H1 (cell line): ENCODE measurements at regions not wholly inside any gene's neighbourhood (a gene's known extent, or its start where the extent isn't known, plus 50 kb on each side); places are given as distances from the start of the nearest gene placed in this dataset.

Experiments
- CBX8 ChIP-seq: fragments of 300-800, 300-1000 bp; sonication (generic); IDR thresholded peaks from 2 replicates; pipeline ENCODE4 v1.7.1; 2016; ENCODE audit warnings: low read depth, low read length, borderline replicate concordance
- CTBP2 ChIP-seq: IDR thresholded peaks from 2 replicates; pipeline ENCODE4 v1.7.0; 2011; ENCODE audit warnings: borderline replicate concordance, mild to moderate bottlenecking, moderate library complexity, mixed read lengths, low read length; ENCODE audit not compliant: insufficient read depth, insufficient read length
- FOSL1 ChIP-seq: IDR thresholded peaks from 2 replicates; pipeline ENCODE4 v1.6.1; 2011; ENCODE audit warnings: mild to moderate bottlenecking, low read depth, low read length, moderate library complexity; ENCODE audit not compliant: insufficient read depth
- GTF2F1 ChIP-seq: IDR thresholded peaks from 2 replicates; pipeline ENCODE4 v1.6.1; 2012; ENCODE audit warnings: low read depth, low read length, improper control_type of control experiment, borderline replicate concordance
- MAFK ChIP-seq: IDR thresholded peaks from 2 replicates; pipeline ENCODE4 v1.6.1; 2012; ENCODE audit warnings: low read depth, mild to moderate bottlenecking, improper control_type of control experiment, low read length
- POLR2AphosphoS5 ChIP-seq: IDR thresholded peaks from 2 replicates; pipeline ENCODE4 v1.6.1; 2011; ENCODE audit warnings: low read depth, low read length
- TCF12 ChIP-seq: IDR thresholded peaks from 2 replicates; pipeline ENCODE4 v1.6.1; 2011; ENCODE audit warnings: low read depth, mild to moderate bottlenecking, low read length

DNA sequence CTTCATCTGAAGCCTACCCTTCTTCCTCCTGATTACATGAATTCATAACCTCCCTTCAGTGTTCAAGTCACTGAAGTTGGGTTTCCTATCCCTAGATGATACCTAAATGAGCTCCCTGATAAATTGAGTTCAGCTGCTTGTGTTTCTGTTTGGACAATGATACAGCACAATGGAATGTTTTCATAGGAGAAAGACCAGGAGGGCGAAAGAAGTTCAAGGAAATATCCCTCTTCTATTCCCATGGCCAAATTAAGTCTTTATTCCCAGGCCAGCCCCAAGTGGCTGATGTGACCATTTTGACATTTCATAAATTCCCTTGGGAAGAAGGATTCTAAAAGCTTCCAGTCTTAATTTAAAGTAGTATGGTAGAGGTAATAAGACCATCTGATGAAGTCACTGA lies 555.8 kb upstream of the CLINT1 start (continued):
- no peak for TF ChIP-seq TCF12
- TF ChIP-seq FOSL1 = no peak
- TF ChIP-seq MAFK = no peak
- no peak for TF ChIP-seq GTF2F1
- no peak for TF ChIP-seq POLR2AphosphoS5
- no peak for TF ChIP-seq CTBP2
- no peak for TF ChIP-seq CBX8
- TF ChIP-seq, all 59 proteins: peak for 0
